ENCODE measurements at regions not wholly inside any gene's neighbourhood (a gene's known extent, or its start where the extent isn't known, plus 50 kb on each side); places are given as distances from the start of the nearest gene placed in this dataset.

DNA sequence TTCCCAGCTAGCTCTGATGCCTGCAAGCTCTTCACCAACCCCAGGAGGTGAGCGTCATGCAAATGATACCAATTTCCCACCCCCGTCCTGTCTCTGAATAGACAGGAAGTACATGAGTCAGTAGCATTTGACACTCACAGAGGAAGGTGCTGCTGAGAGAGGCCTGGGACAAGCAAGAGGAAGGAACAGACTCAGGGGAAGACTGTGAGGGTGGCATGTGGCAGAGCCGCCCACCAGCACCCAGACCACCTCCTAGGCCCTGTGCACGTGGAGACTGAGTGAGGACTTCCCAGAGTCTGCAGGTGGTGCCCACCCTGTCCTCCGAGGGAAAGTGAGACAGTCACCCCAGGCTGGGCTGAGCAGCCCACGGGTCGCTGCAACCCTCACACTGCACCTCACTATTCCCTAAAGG, 199.5 kb upstream of the SFSWAP start:
- TF ChIP-seq, protein P1, sequence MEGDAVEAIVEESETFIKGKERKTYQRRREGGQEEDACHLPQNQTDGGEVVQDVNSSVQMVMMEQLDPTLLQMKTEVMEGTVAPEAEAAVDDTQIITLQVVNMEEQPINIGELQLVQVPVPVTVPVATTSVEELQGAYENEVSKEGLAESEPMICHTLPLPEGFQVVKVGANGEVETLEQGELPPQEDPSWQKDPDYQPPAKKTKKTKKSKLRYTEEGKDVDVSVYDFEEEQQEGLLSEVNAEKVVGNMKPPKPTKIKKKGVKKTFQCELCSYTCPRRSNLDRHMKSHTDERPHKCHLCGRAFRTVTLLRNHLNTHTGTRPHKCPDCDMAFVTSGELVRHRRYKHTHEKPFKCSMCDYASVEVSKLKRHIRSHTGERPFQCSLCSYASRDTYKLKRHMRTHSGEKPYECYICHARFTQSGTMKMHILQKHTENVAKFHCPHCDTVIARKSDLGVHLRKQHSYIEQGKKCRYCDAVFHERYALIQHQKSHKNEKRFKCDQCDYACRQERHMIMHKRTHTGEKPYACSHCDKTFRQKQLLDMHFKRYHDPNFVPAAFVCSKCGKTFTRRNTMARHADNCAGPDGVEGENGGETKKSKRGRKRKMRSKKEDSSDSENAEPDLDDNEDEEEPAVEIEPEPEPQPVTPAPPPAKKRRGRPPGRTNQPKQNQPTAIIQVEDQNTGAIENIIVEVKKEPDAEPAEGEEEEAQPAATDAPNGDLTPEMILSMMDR (IDR thresholded peaks at IDR 0.05; ENCODE audit: poor library complexity, severe bottlenecking): no peak
- TF ChIP-seq MXI1 (conservative IDR thresholded peaks at IDR 0.05; ENCODE audit: poor library complexity, severe bottlenecking) (no peak), TAF1 (IDR thresholded peaks at IDR 0.05; ENCODE audit: low read depth) (no peak), EZH2 (IDR thresholded peaks at IDR 0.05; ENCODE audit: borderline replicate concordance, insufficient read depth, low read length, poor library complexity, severe bottlenecking) (no peak)

All from neural cell (in vitro differentiated cells).